Hepatocyte (in vitro differentiated cells): ENCODE measurements at regions not wholly inside any gene's neighbourhood (a gene's known extent, or its start where the extent isn't known, plus 50 kb on each side); places are given as distances from the start of the nearest gene placed in this dataset.

Experiments used
- DNase-seq: peaks from one replicate; pipeline ENCODE4 v3.0.0-alpha.2; 2016; ENCODE audit warnings: low spot score
- H2AFZ ChIP-seq: fragments of 200-600 bp; sonication (generic); 2 replicates; pipeline ENCODE4 v1.6.0; 2016; ENCODE audit warnings: antibody characterized with exemption, mild to moderate bottlenecking
- H3K27ac ChIP-seq: fragments of 200-600 bp; sonication (generic); 2 replicates; pipeline ENCODE4 v1.5.1; 2016; ENCODE audit warnings: mild to moderate bottlenecking
- H3K27me3 ChIP-seq: fragments of 200-600 bp; sonication (generic); 2 replicates; pipeline ENCODE4 v1.6.1; 2016
- H3K36me3 ChIP-seq: fragments of 200-600 bp; sonication (generic); replicated peaks from 2 replicates; pipeline ENCODE4 v1.5.1; 2016; ENCODE audit warnings: low read depth; ENCODE audit not compliant: insufficient read depth
- H3K4me1 ChIP-seq: fragments of 200-600 bp; sonication (generic); 2 replicates; pipeline ENCODE4 v1.5.1; 2016; ENCODE audit warnings: mild to moderate bottlenecking, moderate library complexity; ENCODE audit not compliant: insufficient read depth
- H3K4me2 ChIP-seq: fragments of 200-600 bp; sonication (generic); 2 replicates; pipeline ENCODE4 v1.6.0; 2016
- H3K4me3 ChIP-seq: fragments of 200-600 bp; sonication (generic); 2 replicates; pipeline ENCODE4 v1.5.1; 2016; ENCODE audit warnings: mild to moderate bottlenecking
- H3K79me2 ChIP-seq: fragments of 200-600 bp; sonication (generic); 2 replicates; pipeline ENCODE4 v1.6.0; 2017; ENCODE audit warnings: mild to moderate bottlenecking
- H3K9me2 ChIP-seq: fragments of 200-600 bp; sonication (generic); replicated peaks from 2 replicates; pipeline ENCODE4 v1.6.0; 2017; ENCODE audit warnings: mild to moderate bottlenecking; ENCODE audit not compliant: insufficient read depth
- H3K9me3 ChIP-seq: fragments of 200-600 bp; sonication (generic); 2 replicates; pipeline ENCODE4 v1.5.1; 2016; ENCODE audit warnings: low read depth, mild to moderate bottlenecking
- H4K20me1 ChIP-seq: fragments of 200-600 bp; sonication (generic); 2 replicates; pipeline ENCODE4 v1.6.0; 2016; ENCODE audit warnings: mild to moderate bottlenecking; ENCODE audit not compliant: insufficient read depth, poor library complexity, severe bottlenecking
- EZH2 ChIP-seq: fragments of 200-600 bp; sonication (generic); IDR thresholded peaks from 2 replicates; pipeline ENCODE4 v1.6.1; 2016; ENCODE audit warnings: antibody characterized with exemption, mild to moderate bottlenecking, borderline replicate concordance
- EZH2phosphoT487 ChIP-seq: fragments of 200-600 bp; sonication (generic); IDR thresholded peaks from one replicate; pipeline ENCODE4 v1.6.1; 2018; ENCODE audit warnings: antibody characterized with exemption, mild to moderate bottlenecking, low read depth, moderate library complexity; ENCODE audit not compliant: unreplicated experiment, severe bottlenecking
- WGBS: methylation state at CpG from one replicate; pipeline ENCODE4 v1.1.6; 2016; ENCODE audit warnings: low lambda C conversion rate; ENCODE audit errors: missing lambda C conversion rate; 5-methylcytosine and 5-hydroxymethylcytosine counted together
- TF ChIP-seq, protein P1 (sequence below): fragments of 200-600 bp; sonication (generic); IDR thresholded peaks from 2 replicates; pipeline ENCODE4 v1.5.1; 2016; ENCODE audit warnings: antibody characterized with exemption, mild to moderate bottlenecking; ENCODE audit not compliant: poor library complexity

GRCh38 chr6:119521251-119521650, 171.7 kb upstream of the MAN1A1 start:
- Histone ChIP-seq H3K27me3 (no peaks in the 10 kb centered on the region), H2AFZ (no peak overlapping the region), H3K9me3 (no peaks in the 10 kb centered on the region), H3K4me3 (no peak overlapping the region), H3K79me2 (no peaks in the 10 kb centered on the region), H4K20me1 (no peaks in the 10 kb centered on the region), H3K4me1 (no peaks in the 10 kb centered on the region), H3K36me3 (no peaks in the 10 kb centered on the region), H3K4me2 (no peak overlapping the region), H3K9me2 (no peaks in the 10 kb centered on the region), H3K27ac (no peak overlapping the region)
- 36% methylated on average over 1 of the region's 1 CpG for WGBS
- TF ChIP-seq EZH2 (no peak), EZH2phosphoT487 (no peak)
- TF ChIP-seq, protein P1, sequence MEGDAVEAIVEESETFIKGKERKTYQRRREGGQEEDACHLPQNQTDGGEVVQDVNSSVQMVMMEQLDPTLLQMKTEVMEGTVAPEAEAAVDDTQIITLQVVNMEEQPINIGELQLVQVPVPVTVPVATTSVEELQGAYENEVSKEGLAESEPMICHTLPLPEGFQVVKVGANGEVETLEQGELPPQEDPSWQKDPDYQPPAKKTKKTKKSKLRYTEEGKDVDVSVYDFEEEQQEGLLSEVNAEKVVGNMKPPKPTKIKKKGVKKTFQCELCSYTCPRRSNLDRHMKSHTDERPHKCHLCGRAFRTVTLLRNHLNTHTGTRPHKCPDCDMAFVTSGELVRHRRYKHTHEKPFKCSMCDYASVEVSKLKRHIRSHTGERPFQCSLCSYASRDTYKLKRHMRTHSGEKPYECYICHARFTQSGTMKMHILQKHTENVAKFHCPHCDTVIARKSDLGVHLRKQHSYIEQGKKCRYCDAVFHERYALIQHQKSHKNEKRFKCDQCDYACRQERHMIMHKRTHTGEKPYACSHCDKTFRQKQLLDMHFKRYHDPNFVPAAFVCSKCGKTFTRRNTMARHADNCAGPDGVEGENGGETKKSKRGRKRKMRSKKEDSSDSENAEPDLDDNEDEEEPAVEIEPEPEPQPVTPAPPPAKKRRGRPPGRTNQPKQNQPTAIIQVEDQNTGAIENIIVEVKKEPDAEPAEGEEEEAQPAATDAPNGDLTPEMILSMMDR = no peak
- DNase-seq = no peak

DNA sequence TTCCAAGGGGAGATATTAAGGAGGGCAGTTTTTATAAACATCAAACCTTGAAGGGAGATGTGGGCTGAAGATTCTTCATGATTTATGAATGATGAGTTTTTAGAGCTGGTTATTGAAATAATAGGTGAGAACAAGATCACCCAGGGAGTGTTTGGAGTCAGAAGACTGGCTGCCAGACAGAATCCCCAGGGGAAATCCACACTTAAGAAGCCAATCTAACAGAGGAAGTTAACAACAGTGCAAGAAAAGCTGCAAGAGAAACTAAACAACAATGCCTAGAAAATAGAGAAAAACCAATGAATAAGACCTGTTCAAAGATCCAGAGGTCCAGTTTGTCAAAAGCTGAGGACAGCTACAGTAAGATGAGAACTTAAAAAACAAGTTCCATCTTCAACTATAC, 167.9 kb upstream of the MAN1A1 start:
- TF ChIP-seq EZH2 (no peak), EZH2phosphoT487 (no peak)
- TF ChIP-seq, protein P1 = no peak
- Histone ChIP-seq H3K4me3 (no peak overlapping the region), H3K9me3 (no peaks in the 10 kb centered on the region), H3K9me2 (no peaks in the 10 kb centered on the region), H2AFZ (no peak overlapping the region), H3K79me2 (no peaks in the 10 kb centered on the region), H4K20me1 (no peaks in the 10 kb centered on the region), H3K27me3 (no peaks in the 10 kb centered on the region), H3K36me3 (no peaks in the 10 kb centered on the region), H3K27ac (no peak overlapping the region), H3K4me2 (no peak overlapping the region), H3K4me1 (no peaks in the 10 kb centered on the region)
- DNase-seq = no peak

DNA sequence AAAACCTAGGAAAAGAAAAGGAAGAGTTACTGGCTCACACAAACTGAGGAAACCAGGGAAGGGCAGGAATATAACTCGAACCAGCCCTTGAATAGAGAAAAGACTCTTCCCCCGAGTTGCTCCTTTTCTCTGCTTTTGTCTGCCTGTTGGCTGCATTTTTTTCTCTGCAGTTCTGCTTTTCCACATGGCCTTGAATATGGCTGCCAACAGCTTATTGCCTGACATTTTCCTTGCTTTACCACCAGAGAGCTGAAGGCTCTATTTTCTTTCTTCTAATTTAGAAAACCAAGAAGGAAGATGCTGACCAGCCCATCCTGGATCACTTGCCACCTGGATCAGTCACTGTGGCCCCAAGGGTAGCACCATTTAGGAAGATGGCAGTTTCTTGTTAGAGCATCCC, 164.8 kb upstream of the MAN1A1 start:
- 59% methylated on average over 2 of the region's 2 CpGs for WGBS
- no peak overlapping the region for H3K4me2 ChIP-seq
- H3K4me3 ChIP-seq = no peak overlapping the region
- no peaks in the 10 kb centered on the region for H3K4me1 ChIP-seq
- H2AFZ ChIP-seq = no peak overlapping the region
- DNase-seq = no peak
- TF ChIP-seq EZH2phosphoT487 = no peak
- H3K79me2 ChIP-seq = no peaks in the 10 kb centered on the region
- H3K9me2 ChIP-seq = no peaks in the 10 kb centered on the region
- no peaks in the 10 kb centered on the region for H4K20me1 ChIP-seq
- H3K27me3 ChIP-seq = no peaks in the 10 kb centered on the region
- no peaks in the 10 kb centered on the region for H3K36me3 ChIP-seq
- no peak overlapping the region for H3K27ac ChIP-seq
- H3K9me3 ChIP-seq = no peaks in the 10 kb centered on the region

DNA sequence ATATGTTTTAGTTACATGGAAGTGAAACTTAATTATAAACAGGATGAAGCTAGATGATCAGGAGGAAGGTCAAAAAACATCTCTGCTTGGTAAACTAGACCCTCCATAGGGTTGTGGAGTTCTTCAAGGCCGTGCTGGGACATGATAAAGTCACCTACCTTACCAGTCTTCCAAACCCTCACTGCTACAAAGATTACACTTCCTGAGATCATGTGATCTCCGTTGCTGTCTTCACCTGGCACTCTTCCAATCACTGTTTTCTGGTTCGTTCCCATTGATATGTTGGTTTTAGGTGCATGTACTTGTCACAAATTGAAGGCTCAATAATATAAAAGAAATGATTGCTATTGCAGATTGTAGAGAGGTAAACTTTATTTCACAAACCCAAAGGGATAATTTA, 161.5 kb upstream of the MAN1A1 start:
- no peaks in the 10 kb centered on the region for H4K20me1 ChIP-seq
- no peaks in the 10 kb centered on the region for H3K36me3 ChIP-seq
- H3K9me3 ChIP-seq = no peaks in the 10 kb centered on the region
- no peak overlapping the region for H3K4me3 ChIP-seq
- TF ChIP-seq, protein P1 = no peak
- TF ChIP-seq EZH2phosphoT487 = no peak
- no peak for TF ChIP-seq EZH2
- H3K79me2 ChIP-seq = no peaks in the 10 kb centered on the region
- 78% methylated on average over 3 of the region's 3 CpGs for WGBS
- H2AFZ ChIP-seq = no peak overlapping the region
- H3K4me2 ChIP-seq = no peak overlapping the region
- no peaks in the 10 kb centered on the region for H3K9me2 ChIP-seq
- H3K4me1 ChIP-seq = no peaks in the 10 kb centered on the region
- no peak for DNase-seq
- no peaks in the 10 kb centered on the region for H3K27me3 ChIP-seq
- no peak overlapping the region for H3K27ac ChIP-seq
